ENCODE measurements at regions not wholly inside any gene's neighbourhood (a gene's known extent, or its start where the extent isn't known, plus 50 kb on each side); places are given as distances from the start of the nearest gene placed in this dataset.

DNA sequence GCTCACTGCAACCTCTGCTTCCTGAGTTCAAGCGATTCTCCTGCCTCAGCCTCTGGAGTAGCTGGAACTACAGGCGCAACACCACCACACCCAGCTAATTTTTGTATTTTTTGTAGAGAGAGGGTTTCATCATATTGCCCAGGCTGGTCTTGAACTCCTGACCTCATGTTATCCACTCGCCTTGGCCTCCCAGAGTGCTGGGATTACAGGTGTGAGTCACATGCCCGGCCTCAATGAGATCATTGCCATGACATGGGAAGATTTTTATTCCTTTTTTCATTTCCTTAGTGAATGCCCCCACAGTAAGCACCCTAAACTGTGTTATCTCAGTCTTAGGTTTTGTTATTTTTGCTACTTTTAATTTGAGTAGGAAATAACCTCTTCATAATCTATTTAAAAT, 977.9 kb downstream of the BRINP3 start:
- no peak for TF ChIP-seq POLR2AphosphoS5 (IDR thresholded peaks at IDR 0.05; ENCODE audit: low read depth, low read length)
- TF ChIP-seq POLR2A (IDR thresholded peaks at IDR 0.05; ENCODE audit: low read depth, low read length): no peak

Measured in GM12892 (cell line).